ENCODE measurements at regions not wholly inside any gene's neighbourhood (a gene's known extent, or its start where the extent isn't known, plus 50 kb on each side); places are given as distances from the start of the nearest gene placed in this dataset.
"Not testable (repeated sequence)": the region's sequence is repeated elsewhere in the genome, so short reads cannot be mapped to it uniquely, and the experiment has no call there.

GRCh38 chr13:23018143-23018542, 162.6 kb upstream of the SGCG start:
- Histone ChIP-seq H3K27me3 (ENCODE audit: control insufficient read depth in 1 of 2, insufficient read depth in 2 of 2, low read length in 2 of 2) (no peaks in the 10 kb centered on the region), H3K9me3 (ENCODE audit: low read length) (no peaks in the 10 kb centered on the region), H3K9ac (ENCODE audit: low read length) (no peak overlapping the region), H3K27ac (ENCODE audit: low read depth, low read length) (no peak overlapping the region), H3K4me3 (ENCODE audit: low read depth in 1 of 2, low read length in 2 of 2) (no peak overlapping the region), H3K4me1 (ENCODE audit: insufficient read depth, low read length) (no peaks in the 10 kb centered on the region), H3K36me3 (ENCODE audit: insufficient read depth, low read length) (no peaks in the 10 kb centered on the region)

GRCh38 chr13:23020246-23020843, 160.4 kb upstream of the SGCG start:
- Histone ChIP-seq H3K9me3 (ENCODE audit: low read length) (no peaks in the 10 kb centered on the region), H3K27me3 (ENCODE audit: control insufficient read depth in 1 of 2, insufficient read depth in 2 of 2, low read length in 2 of 2) (no peaks in the 10 kb centered on the region), H3K36me3 (ENCODE audit: insufficient read depth, low read length) (no peaks in the 10 kb centered on the region), H3K27ac (ENCODE audit: low read depth, low read length) (no peak overlapping the region), H3K4me3 (ENCODE audit: low read depth in 1 of 2, low read length in 2 of 2) (no peak overlapping the region), H3K9ac (ENCODE audit: low read length) (no peak overlapping the region), H3K4me1 (ENCODE audit: insufficient read depth, low read length) (no peaks in the 10 kb centered on the region)

GRCh38 chr13:23021906-23022305, 158.9 kb upstream of the SGCG start:
- no peak overlapping the region for H3K9ac ChIP-seq (ENCODE audit: low read length)

GRCh38 chr13:23022704-23023103, 158.1 kb upstream of the SGCG start:
- H3K27ac ChIP-seq (ENCODE audit: low read depth, low read length), result no peak overlapping the region
- no peak overlapping the region for H3K4me3 ChIP-seq (ENCODE audit: low read depth in 1 of 2, low read length in 2 of 2)
- no peaks in the 10 kb centered on the region for H3K4me1 ChIP-seq (ENCODE audit: insufficient read depth, low read length)
- no peaks in the 10 kb centered on the region for H3K36me3 ChIP-seq (ENCODE audit: insufficient read depth, low read length)
- no peaks in the 10 kb centered on the region for H3K27me3 ChIP-seq (ENCODE audit: control insufficient read depth in 1 of 2, insufficient read depth in 2 of 2, low read length in 2 of 2)
- H3K9me3 ChIP-seq (ENCODE audit: low read length), result no peaks in the 10 kb centered on the region
- no peak overlapping the region for H3K9ac ChIP-seq (ENCODE audit: low read length)

More at GRCh38 chr13:23021906-23022305, 158.9 kb upstream of the SGCG start:
- Histone ChIP-seq H3K9me3 (ENCODE audit: low read length) (no peaks in the 10 kb centered on the region), H3K27ac (ENCODE audit: low read depth, low read length) (no peak overlapping the region), H3K36me3 (ENCODE audit: insufficient read depth, low read length) (no peaks in the 10 kb centered on the region), H3K4me3 (ENCODE audit: low read depth in 1 of 2, low read length in 2 of 2) (no peak overlapping the region), H3K4me1 (ENCODE audit: insufficient read depth, low read length) (no peaks in the 10 kb centered on the region), H3K27me3 (ENCODE audit: control insufficient read depth in 1 of 2, insufficient read depth in 2 of 2, low read length in 2 of 2) (no peaks in the 10 kb centered on the region)

GRCh38 chr13:23025864-23026608, 154.7 kb upstream of the SGCG start:
- Histone ChIP-seq H3K9me3 (ENCODE audit: low read length) (no peaks in the 10 kb centered on the region), H3K27ac (ENCODE audit: low read depth, low read length) (no peak overlapping the region)

GRCh38 chr13:23039266-23039935, 141.4 kb upstream of the SGCG start:
- Histone ChIP-seq H3K27me3 (ENCODE audit: control insufficient read depth in 1 of 2, insufficient read depth in 2 of 2, low read length in 2 of 2) (no peaks in the 10 kb centered on the region), H3K9me3 (ENCODE audit: low read length) (no peaks in the 10 kb centered on the region), H3K4me1 (ENCODE audit: insufficient read depth, low read length) (no peaks in the 10 kb centered on the region), H3K36me3 (ENCODE audit: insufficient read depth, low read length) (no peaks in the 10 kb centered on the region), H3K9ac (ENCODE audit: low read length) (no peak overlapping the region), H3K4me3 (ENCODE audit: low read depth in 1 of 2, low read length in 2 of 2) (no peak overlapping the region), H3K27ac (ENCODE audit: low read depth, low read length) (no peak overlapping the region)

More at GRCh38 chr13:23025864-23026608, 154.7 kb upstream of the SGCG start:
- Histone ChIP-seq H3K9ac (ENCODE audit: low read length) (no peak overlapping the region), H3K4me1 (ENCODE audit: insufficient read depth, low read length) (no peaks in the 10 kb centered on the region), H3K27me3 (ENCODE audit: control insufficient read depth in 1 of 2, insufficient read depth in 2 of 2, low read length in 2 of 2) (no peaks in the 10 kb centered on the region), H3K36me3 (ENCODE audit: insufficient read depth, low read length) (no peaks in the 10 kb centered on the region), H3K4me3 (ENCODE audit: low read depth in 1 of 2, low read length in 2 of 2) (no peak overlapping the region)

- Histone ChIP-seq H3K36me3 (ENCODE audit: insufficient read depth, low read length) (no peaks in the 10 kb centered on the region), H3K4me1 (ENCODE audit: insufficient read depth, low read length) (no peaks in the 10 kb centered on the region), H3K27me3 (ENCODE audit: control insufficient read depth in 1 of 2, insufficient read depth in 2 of 2, low read length in 2 of 2) (no peaks in the 10 kb centered on the region), H3K27ac (ENCODE audit: low read depth, low read length) (no peak overlapping the region), H3K4me3 (ENCODE audit: low read depth in 1 of 2, low read length in 2 of 2) (no peak overlapping the region), H3K9ac (ENCODE audit: low read length) (no peak overlapping the region), H3K9me3 (ENCODE audit: low read length) (no peaks in the 10 kb centered on the region)
Measured at GRCh38 chr13:23042181-23042580, 138.6 kb upstream of the SGCG start.

- H3K36me3 ChIP-seq (ENCODE audit: insufficient read depth, low read length), result no peaks in the 10 kb centered on the region
- no peak overlapping the region for H3K4me3 ChIP-seq (ENCODE audit: low read depth in 1 of 2, low read length in 2 of 2)
- H3K9me3 ChIP-seq (ENCODE audit: low read length), result no peaks in the 10 kb centered on the region
- no peak overlapping the region for H3K27ac ChIP-seq (ENCODE audit: low read depth, low read length)
- no peak overlapping the region for H3K9ac ChIP-seq (ENCODE audit: low read length)
- no peaks in the 10 kb centered on the region for H3K27me3 ChIP-seq (ENCODE audit: control insufficient read depth in 1 of 2, insufficient read depth in 2 of 2, low read length in 2 of 2)
- no peaks in the 10 kb centered on the region for H3K4me1 ChIP-seq (ENCODE audit: insufficient read depth, low read length)
Measured at GRCh38 chr13:23044906-23045305, 135.9 kb upstream of the SGCG start.

- H3K27me3 ChIP-seq (ENCODE audit: control insufficient read depth in 1 of 2, insufficient read depth in 2 of 2, low read length in 2 of 2), result no peaks in the 10 kb centered on the region
- H3K9me3 ChIP-seq (ENCODE audit: low read length), result no peaks in the 10 kb centered on the region
- no peaks in the 10 kb centered on the region for H3K36me3 ChIP-seq (ENCODE audit: insufficient read depth, low read length)
- H3K27ac ChIP-seq (ENCODE audit: low read depth, low read length), result no peak overlapping the region
- H3K9ac ChIP-seq (ENCODE audit: low read length), result no peak overlapping the region
- H3K4me1 ChIP-seq (ENCODE audit: insufficient read depth, low read length), result no peaks in the 10 kb centered on the region
- no peak overlapping the region for H3K4me3 ChIP-seq (ENCODE audit: low read depth in 1 of 2, low read length in 2 of 2)
Measured at GRCh38 chr13:23050126-23050525, 130.7 kb upstream of the SGCG start.

- H3K4me1 ChIP-seq (ENCODE audit: insufficient read depth, low read length); H3K4me3 ChIP-seq (ENCODE audit: low read depth in 1 of 2, low read length in 2 of 2); H3K36me3 ChIP-seq (ENCODE audit: insufficient read depth, low read length); H3K27me3 ChIP-seq (ENCODE audit: control insufficient read depth in 1 of 2, insufficient read depth in 2 of 2, low read length in 2 of 2); H3K9me3 ChIP-seq (ENCODE audit: low read length); H3K27ac ChIP-seq (ENCODE audit: low read depth, low read length); H3K9ac ChIP-seq (ENCODE audit: low read length): not testable (repeated sequence)
Measured at GRCh38 chr13:23053711-23054110, 127.1 kb upstream of the SGCG start.

GRCh38 chr13:23059173-23059572, 121.6 kb upstream of the SGCG start:
- H3K9me3 ChIP-seq (ENCODE audit: low read length), result no peaks in the 10 kb centered on the region
- no peaks in the 10 kb centered on the region for H3K4me1 ChIP-seq (ENCODE audit: insufficient read depth, low read length)
- no peak overlapping the region for H3K9ac ChIP-seq (ENCODE audit: low read length)

More at GRCh38 chr13:23059173-23059572, 121.6 kb upstream of the SGCG start:
- H3K27me3 ChIP-seq (ENCODE audit: control insufficient read depth in 1 of 2, insufficient read depth in 2 of 2, low read length in 2 of 2), result no peaks in the 10 kb centered on the region
- H3K4me3 ChIP-seq (ENCODE audit: low read depth in 1 of 2, low read length in 2 of 2), result no peak overlapping the region
- no peaks in the 10 kb centered on the region for H3K36me3 ChIP-seq (ENCODE audit: insufficient read depth, low read length)
- no peak overlapping the region for H3K27ac ChIP-seq (ENCODE audit: low read depth, low read length)

Data from muscle layer of colon (tissue), 2 donors.